ENCODE measurements at regions not wholly inside any gene's neighbourhood (a gene's known extent, or its start where the extent isn't known, plus 50 kb on each side); places are given as distances from the start of the nearest gene placed in this dataset.

DNA sequence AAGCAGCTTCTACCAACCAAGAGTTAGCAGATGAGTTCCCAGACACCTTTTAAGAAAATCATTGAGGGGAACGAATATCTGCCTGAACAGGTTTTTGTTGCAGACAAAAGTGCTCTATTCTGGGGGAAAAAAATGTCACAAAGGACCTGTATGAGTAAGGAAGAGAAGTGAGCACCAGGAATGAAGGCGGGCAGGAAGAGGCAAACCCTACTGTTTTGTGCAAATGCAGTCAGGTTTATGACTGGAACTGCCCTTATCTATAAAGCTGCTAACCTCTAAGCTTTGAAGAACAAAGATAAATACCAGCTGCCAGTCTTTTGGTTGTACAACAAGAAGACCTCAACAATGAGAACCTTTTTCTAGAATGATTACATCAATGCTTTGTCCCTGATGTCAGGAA is 292.4 kb upstream of the SP4 start:
- Histone ChIP-seq H3K4me3 (replicated peaks in 1 of 3; ENCODE audit: low read depth in 2 of 3, low read length in 3 of 3) (no peak overlapping the region), H4K20me1 (ENCODE audit: insufficient read depth, low read length) (no peaks in the 10 kb centered on the region), H3K27ac (ENCODE audit: low read depth in 1 of 2, low read length in 2 of 2) (no peak overlapping the region), H3K9ac (ENCODE audit: insufficient read depth, low read length, poor library complexity, severe bottlenecking) (no peak overlapping the region), H3K36me3 (replicated peaks in 1 of 2; ENCODE audit: control insufficient read depth in 1 of 2, insufficient read depth in 2 of 2, low read length in 2 of 2) (no peaks in the 10 kb centered on the region), H3K79me2 (ENCODE audit: insufficient read depth, low read length) (no peaks in the 10 kb centered on the region), H3K4me2 (replicated peaks; ENCODE audit: extremely low read depth, low read length, poor library complexity, severe bottlenecking) (no peak overlapping the region), H3K4me1 (ENCODE audit: control insufficient read depth in 1 of 2, insufficient read depth in 2 of 2, low read length in 2 of 2) (no peaks in the 10 kb centered on the region), H3K9me3 (replicated peaks in 1 of 2; ENCODE audit: control insufficient read depth in 1 of 2, insufficient read depth in 1 of 2, low read length in 2 of 2) (peaks cover 8 to 12% of the 10 kb centered on the region in 2 donors), H3K27me3 (ENCODE audit: control insufficient read depth in 2 of 2, insufficient read depth in 2 of 2, low read length in 2 of 2) (no peaks in the 10 kb centered on the region), H2AFZ (ENCODE audit: insufficient read depth, low read depth, low read length, poor library complexity, severe bottlenecking) (no peak overlapping the region)
- intact Hi-C loops (cut with micrococcal nuclease): no loop called here
- peaks cover 4% of the 10 kb centered on the region for H3K4me1 Mint-ChIP-seq
- WGBS (ENCODE audit: insufficient coverage): 86% methylated on average over 1 of the region's 2 CpGs
- no peak overlapping the region for H3K27ac Mint-ChIP-seq
- no peak for DNase-seq
- H3K27me3 Mint-ChIP-seq (ENCODE audit: low read depth in 3 of 3): no peaks in the 10 kb centered on the region
- H3K4me3 Mint-ChIP-seq: no peak overlapping the region
- TF ChIP-seq, protein P1, sequence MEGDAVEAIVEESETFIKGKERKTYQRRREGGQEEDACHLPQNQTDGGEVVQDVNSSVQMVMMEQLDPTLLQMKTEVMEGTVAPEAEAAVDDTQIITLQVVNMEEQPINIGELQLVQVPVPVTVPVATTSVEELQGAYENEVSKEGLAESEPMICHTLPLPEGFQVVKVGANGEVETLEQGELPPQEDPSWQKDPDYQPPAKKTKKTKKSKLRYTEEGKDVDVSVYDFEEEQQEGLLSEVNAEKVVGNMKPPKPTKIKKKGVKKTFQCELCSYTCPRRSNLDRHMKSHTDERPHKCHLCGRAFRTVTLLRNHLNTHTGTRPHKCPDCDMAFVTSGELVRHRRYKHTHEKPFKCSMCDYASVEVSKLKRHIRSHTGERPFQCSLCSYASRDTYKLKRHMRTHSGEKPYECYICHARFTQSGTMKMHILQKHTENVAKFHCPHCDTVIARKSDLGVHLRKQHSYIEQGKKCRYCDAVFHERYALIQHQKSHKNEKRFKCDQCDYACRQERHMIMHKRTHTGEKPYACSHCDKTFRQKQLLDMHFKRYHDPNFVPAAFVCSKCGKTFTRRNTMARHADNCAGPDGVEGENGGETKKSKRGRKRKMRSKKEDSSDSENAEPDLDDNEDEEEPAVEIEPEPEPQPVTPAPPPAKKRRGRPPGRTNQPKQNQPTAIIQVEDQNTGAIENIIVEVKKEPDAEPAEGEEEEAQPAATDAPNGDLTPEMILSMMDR (IDR thresholded peaks at IDR 0.05): no peak
- H3K9me3 Mint-ChIP-seq: peaks cover 2 to 22% (median 11%) of the 10 kb centered on the region in 7 donors
- no peaks in the 10 kb centered on the region for H3K36me3 Mint-ChIP-seq

DNA sequence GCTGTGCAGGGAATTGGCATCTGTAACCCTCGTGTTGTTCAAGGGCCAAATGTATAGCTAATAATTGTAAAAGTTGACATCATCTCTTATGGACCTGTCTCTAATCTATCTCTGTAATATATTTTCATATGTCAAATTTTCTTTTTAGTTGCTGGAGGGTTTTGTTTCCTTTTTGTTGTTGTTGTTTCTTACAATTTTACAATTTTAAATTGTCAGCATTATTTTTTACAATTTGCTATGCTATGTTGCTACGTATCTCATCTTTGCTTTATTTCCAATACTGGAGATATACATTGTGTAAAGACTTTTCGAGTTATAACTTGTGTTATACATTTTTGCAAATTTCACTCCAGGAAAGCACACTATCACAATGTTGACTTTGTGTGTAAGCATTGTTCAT is 290.2 kb upstream of the SP4 start:
- WGBS (ENCODE audit: insufficient coverage): no CpG with 5 or more reads among the region's 3 CpGs
- no peak overlapping the region for H3K9ac ChIP-seq (ENCODE audit: insufficient read depth, low read length, poor library complexity, severe bottlenecking)
- intact Hi-C loops (cut with micrococcal nuclease): no loop called here
- H3K27ac ChIP-seq (ENCODE audit: low read depth in 1 of 2, low read length in 2 of 2): no peak overlapping the region
- no peak overlapping the region for H2AFZ ChIP-seq (ENCODE audit: insufficient read depth, low read depth, low read length, poor library complexity, severe bottlenecking)
- H3K36me3 Mint-ChIP-seq: no peaks in the 10 kb centered on the region
- no peaks in the 10 kb centered on the region for H3K79me2 ChIP-seq (ENCODE audit: insufficient read depth, low read length)
- no peak overlapping the region for H3K4me3 ChIP-seq (replicated peaks in 1 of 3; ENCODE audit: low read depth in 2 of 3, low read length in 3 of 3)
- DNase-seq: no peak
- no peaks in the 10 kb centered on the region for H4K20me1 ChIP-seq (ENCODE audit: insufficient read depth, low read length)
- no peak overlapping the region for H3K4me2 ChIP-seq (replicated peaks; ENCODE audit: extremely low read depth, low read length, poor library complexity, severe bottlenecking)
- peaks cover 8 to 12% of the 10 kb centered on the region in 2 donors for H3K9me3 ChIP-seq (replicated peaks in 1 of 2; ENCODE audit: control insufficient read depth in 1 of 2, insufficient read depth in 1 of 2, low read length in 2 of 2)
- H3K27ac Mint-ChIP-seq: no peak overlapping the region
- H3K4me3 Mint-ChIP-seq: no peak overlapping the region
- TF ChIP-seq, protein P1 (IDR thresholded peaks at IDR 0.05): no peak
- peaks cover 2 to 16% (median 7%) of the 10 kb centered on the region in 7 donors for H3K9me3 Mint-ChIP-seq
- no peaks in the 10 kb centered on the region for H3K4me1 Mint-ChIP-seq
- H3K36me3 ChIP-seq (replicated peaks in 1 of 2; ENCODE audit: control insufficient read depth in 1 of 2, insufficient read depth in 2 of 2, low read length in 2 of 2): no peaks in the 10 kb centered on the region
- no peaks in the 10 kb centered on the region for H3K27me3 ChIP-seq (ENCODE audit: control insufficient read depth in 2 of 2, insufficient read depth in 2 of 2, low read length in 2 of 2)
- H3K4me1 ChIP-seq (ENCODE audit: control insufficient read depth in 1 of 2, insufficient read depth in 2 of 2, low read length in 2 of 2): no peaks in the 10 kb centered on the region
- no peaks in the 10 kb centered on the region for H3K27me3 Mint-ChIP-seq (ENCODE audit: low read depth in 3 of 3)

Data from CD14-positive monocyte (primary cell).